GM19238 (cell line): ENCODE measurements at regions not wholly inside any gene's neighbourhood (a gene's known extent, or its start where the extent isn't known, plus 50 kb on each side); places are given as distances from the start of the nearest gene placed in this dataset.

Experiments
- DNase-seq: peaks from one replicate; pipeline ENCODE4 v3.0.0; 2011; ENCODE audit warnings: low spot score; ENCODE audit not compliant: insufficient read length

GRCh38 chr21:16811011-16811410 is 701.8 kb upstream of the CXADR start:
- no peak for DNase-seq

GRCh38 chr21:16811970-16812369 is 700.9 kb upstream of the CXADR start:
- no peak for DNase-seq

- no peak for DNase-seq
Measured at GRCh38 chr21:16815243-16815642, 697.6 kb upstream of the CXADR start.

- DNase-seq = no peak
Measured at GRCh38 chr21:16821588-16821987, 691.3 kb upstream of the CXADR start.

GRCh38 chr21:16829532-16829931 is 683.3 kb upstream of the CXADR start:
- no peak for DNase-seq

GRCh38 chr21:16832791-16833190 is 680.1 kb upstream of the CXADR start:
- no peak for DNase-seq

GRCh38 chr21:16834791-16835190 is 678.1 kb upstream of the CXADR start:
- no peak for DNase-seq

GRCh38 chr21:16837321-16837720 is 675.5 kb upstream of the CXADR start:
- no peak for DNase-seq

GRCh38 chr21:16837721-16838120 is 675.1 kb upstream of the CXADR start:
- DNase-seq = no peak

GRCh38 chr21:16838331-16838730 is 674.5 kb upstream of the CXADR start:
- DNase-seq = no peak

GRCh38 chr21:16840538-16840937 is 672.3 kb upstream of the CXADR start:
- DNase-seq = no peak

- DNase-seq = no peak
Measured at GRCh38 chr21:16841975-16842695, 670.7 kb upstream of the CXADR start.

- no peak for DNase-seq
Measured at GRCh38 chr21:16842696-16843035, 670.2 kb upstream of the CXADR start.

GRCh38 chr21:16847211-16847610 is 665.6 kb upstream of the CXADR start:
- DNase-seq = no peak

- no peak for DNase-seq
Measured at GRCh38 chr21:16851054-16851453, 661.8 kb upstream of the CXADR start.

- no peak for DNase-seq
Measured at GRCh38 chr21:16855164-16855667, 657.6 kb upstream of the CXADR start.

GRCh38 chr21:16863362-16863905 is 649.4 kb upstream of the CXADR start:
- no peak for DNase-seq

GRCh38 chr21:16863908-16864307 is 648.9 kb upstream of the CXADR start:
- no peak for DNase-seq

- DNase-seq = no peak
Measured at GRCh38 chr21:16865632-16866031, 647.2 kb upstream of the CXADR start.

- no peak for DNase-seq
Measured at GRCh38 chr21:16866851-16867250, 646.0 kb upstream of the CXADR start.

- DNase-seq = no peak
Measured at GRCh38 chr21:16870103-16870502, 642.7 kb upstream of the CXADR start.

GRCh38 chr21:16872616-16873015 is 640.2 kb upstream of the CXADR start:
- DNase-seq = no peak

- DNase-seq = no peak
Measured at GRCh38 chr21:16873176-16873575, 639.7 kb upstream of the CXADR start.
